Activated CD8-positive, alpha-beta memory T cell treated with anti-CD3 and anti-CD28 coated beads for 36 hours (primary cell): ENCODE measurements at regions not wholly inside any gene's neighbourhood (a gene's known extent, or its start where the extent isn't known, plus 50 kb on each side); places are given as distances from the start of the nearest gene placed in this dataset.

ENCODE experiments used
- CTCF ChIA-PET: fragments of 350-600 bp; sonication (Branson Sonifier 250); formaldehyde crosslinking; loops from one replicate; lab custom pipeline; 2021; ENCODE audit warnings: antibody characterized with exemption; lab: Charles Lee
- POLR2A ChIA-PET: fragments of 350-600 bp; sonication (Branson Sonifier 250); formaldehyde crosslinking; loops from one replicate; lab custom pipeline; 2021; ENCODE audit warnings: antibody characterized with exemption; lab: Charles Lee

- ChIA-PET CTCF (interaction anchor here (1.1 kb wide), 1 partner anchor 94 kb away, joined by 3 read pairs; no protein-coding TSS in a partner anchor), POLR2A (no interaction called here)
Observed at GRCh38 chr6:42512579-42512978, 51.2 kb upstream of the UBR2 start.

GRCh38 chr6:42511803-42512422 lies 51.9 kb upstream of the UBR2 start:
- CTCF ChIA-PET = interaction anchor here (1.1 to 1.6 kb wide), 2 partner anchors 94 to 247 kb away, joined by 3 read pairs; no protein-coding TSS in a partner anchor
- POLR2A ChIA-PET = no interaction called here

GRCh38 chr6:42510795-42511194 lies 53.0 kb upstream of the UBR2 start:
- ChIA-PET POLR2A (no interaction called here), CTCF (interaction anchor here (1.2 to 1.6 kb wide), 2 partner anchors 36 to 246 kb away, joined by 3 to 9 read pairs; no protein-coding TSS in a partner anchor)

- CTCF ChIA-PET = interaction anchor here (1.1 to 1.4 kb wide), 3 partner anchors 22 to 120 kb away, joined by 3 to 9 read pairs (median 4); no protein-coding TSS in a partner anchor
- POLR2A ChIA-PET = no interaction called here
Observed at GRCh38 chr6:42509765-42510164, 54.1 kb upstream of the UBR2 start.

GRCh38 chr6:42509256-42509655 lies 54.6 kb upstream of the UBR2 start:
- CTCF ChIA-PET = interaction anchor here (1.1 to 1.4 kb wide), 3 partner anchors 23 to 119 kb away, joined by 3 to 9 read pairs (median 4); no protein-coding TSS in a partner anchor
- POLR2A ChIA-PET = no interaction called here

GRCh38 chr6:42507901-42508300 lies 55.9 kb upstream of the UBR2 start:
- ChIA-PET CTCF (interaction anchor here (2.0 kb wide), 1 partner anchor 40 kb away, joined by 6 read pairs; no protein-coding TSS in a partner anchor), POLR2A (interaction anchor here (0.6 kb wide), 1 partner anchor 36 kb away, joined by 3 read pairs; no protein-coding TSS in a partner anchor)

- ChIA-PET POLR2A (interaction anchor here (0.6 kb wide), 1 partner anchor 78 kb away, joined by 3 read pairs; no protein-coding TSS in a partner anchor), CTCF (interaction anchor here (2.0 kb wide), 1 partner anchor 40 kb away, joined by 6 read pairs; no protein-coding TSS in a partner anchor)
Observed at GRCh38 chr6:42507195-42507594, 55.5 kb upstream of the TRERF1 start.

GRCh38 chr6:42506070-42506469 lies 54.3 kb upstream of the TRERF1 start:
- POLR2A ChIA-PET = no interaction called here

GRCh38 chr6:42505385-42505718 lies 53.6 kb upstream of the TRERF1 start:
- ChIA-PET POLR2A (interaction anchor here (0.6 kb wide), 1 partner anchor 166 kb away, joined by 3 read pairs; no protein-coding TSS in a partner anchor), CTCF (interaction anchor here (1.1 kb wide), 1 partner anchor 719 kb away, joined by 3 read pairs; no protein-coding TSS in a partner anchor)

More at GRCh38 chr6:42506070-42506469, 54.3 kb upstream of the TRERF1 start:
- CTCF ChIA-PET = interaction anchor here (2.0 kb wide), 1 partner anchor 41 kb away, joined by 6 read pairs; no protein-coding TSS in a partner anchor

GRCh38 chr6:42503894-42504293 lies 52.2 kb upstream of the TRERF1 start:
- POLR2A ChIA-PET = no interaction called here
- CTCF ChIA-PET = no interaction called here

- ChIA-PET POLR2A (no interaction called here), CTCF (no interaction called here)
Observed at GRCh38 chr6:42502990-42503389, 51.3 kb upstream of the TRERF1 start.

- ChIA-PET CTCF (interaction anchor here (0.6 kb wide), 1 partner anchor 387 kb away, joined by 3 read pairs; no protein-coding TSS in a partner anchor), POLR2A (no interaction called here)
Observed at GRCh38 chr6:42502127-42502526, 50.4 kb upstream of the TRERF1 start.
